ENCODE measurements at regions not wholly inside any gene's neighbourhood (a gene's known extent, or its start where the extent isn't known, plus 50 kb on each side); places are given as distances from the start of the nearest gene placed in this dataset.

GRCh38 chr6:81204731-81205130 lies 547.8 kb downstream of the TENT5A start:
- TF ChIP-seq CTCF (IDR thresholded peaks at IDR 0.05): no peak
- no peak for DNase-seq
- H3K9me3 ChIP-seq: no peaks in the 10 kb centered on the region
- intact Hi-C loops (cut with DNase I): no loop called here
- H3K4me1 ChIP-seq: no peaks in the 10 kb centered on the region
- H3K4me3 ChIP-seq: no peak overlapping the region
- H3K27ac ChIP-seq: no peak overlapping the region
- no peak overlapping the region for H3K9ac ChIP-seq (ENCODE audit: low read depth in 2 of 2, low read length in 2 of 2)
- no peaks in the 10 kb centered on the region for H3K27me3 ChIP-seq
- no peaks in the 10 kb centered on the region for H3K36me3 ChIP-seq

- no peak overlapping the region for H3K27ac ChIP-seq
- no peaks in the 10 kb centered on the region for H3K9me3 ChIP-seq
- intact Hi-C loops (cut with DNase I): no loop called here
- no peak overlapping the region for H3K4me3 ChIP-seq
- no peaks in the 10 kb centered on the region for H3K27me3 ChIP-seq
- H3K36me3 ChIP-seq: no peaks in the 10 kb centered on the region
- no peak for TF ChIP-seq CTCF (IDR thresholded peaks at IDR 0.05)
- H3K9ac ChIP-seq (ENCODE audit: low read depth in 2 of 2, low read length in 2 of 2): no peak overlapping the region
- no peaks in the 10 kb centered on the region for H3K4me1 ChIP-seq
- no peak for DNase-seq
Measured at GRCh38 chr6:81194374-81194773, 558.1 kb downstream of the TENT5A start.

GRCh38 chr6:81172056-81172740 lies 580.3 kb downstream of the TENT5A start:
- Histone ChIP-seq H3K27ac (no peak overlapping the region), H3K9ac (ENCODE audit: low read depth in 2 of 2, low read length in 2 of 2) (no peak overlapping the region), H3K4me3 (no peak overlapping the region), H3K9me3 (no peaks in the 10 kb centered on the region), H3K27me3 (no peaks in the 10 kb centered on the region), H3K4me1 (no peaks in the 10 kb centered on the region), H3K36me3 (no peaks in the 10 kb centered on the region)
- no peak for TF ChIP-seq CTCF (IDR thresholded peaks at IDR 0.05)
- intact Hi-C loops (cut with DNase I): no loop called here
- no peak for DNase-seq

- Histone ChIP-seq H3K27ac (no peak overlapping the region), H3K27me3 (no peaks in the 10 kb centered on the region), H3K9ac (ENCODE audit: low read depth in 2 of 2, low read length in 2 of 2) (no peak overlapping the region), H3K36me3 (no peaks in the 10 kb centered on the region), H3K4me3 (no peak overlapping the region), H3K9me3 (no peaks in the 10 kb centered on the region), H3K4me1 (no peaks in the 10 kb centered on the region)
- no peak for TF ChIP-seq CTCF (IDR thresholded peaks at IDR 0.05)
- intact Hi-C loops (cut with DNase I): no loop called here
- DNase-seq: no peak
Measured at GRCh38 chr6:81169166-81169565, 583.3 kb downstream of the TENT5A start.

- Histone ChIP-seq H3K36me3 (no peaks in the 10 kb centered on the region), H3K9me3 (no peaks in the 10 kb centered on the region), H3K9ac (ENCODE audit: low read depth in 2 of 2, low read length in 2 of 2) (no peak overlapping the region), H3K27ac (no peak overlapping the region), H3K27me3 (no peaks in the 10 kb centered on the region), H3K4me1 (no peaks in the 10 kb centered on the region), H3K4me3 (no peak overlapping the region)
- no peak for DNase-seq
- TF ChIP-seq CTCF (IDR thresholded peaks at IDR 0.05): no peak
- intact Hi-C loops (cut with DNase I): no loop called here
Measured at GRCh38 chr6:81166770-81167169, 585.7 kb downstream of the TENT5A start.
